D721Med (cell line): ENCODE measurements at regions not wholly inside any gene's neighbourhood (a gene's known extent, or its start where the extent isn't known, plus 50 kb on each side); places are given as distances from the start of the nearest gene placed in this dataset.

Experiments used
- DNase-seq: peaks from one replicate; pipeline ENCODE4 v3.0.0; 2011; ENCODE audit warnings: low spot score; ENCODE audit not compliant: insufficient read length
- FAIRE-seq: peaks from 2 replicates; lab custom pipeline; 2011; peaks lifted over from hg19 to GRCh38; lab: Jason Lieb, UNC
- TF ChIP-seq, protein P1 (sequence below): IDR thresholded peaks from 2 replicates; pipeline ENCODE4 v1.5.1; 2012; ENCODE audit warnings: mild to moderate bottlenecking, control low read depth; ENCODE audit not compliant: insufficient read depth; ENCODE audit errors: missing control alignments

GRCh38 chr4:14769993-14770392, 232.3 kb upstream of the CPEB2 start:
- DNase-seq (no peak), FAIRE-seq (no peak)
- TF ChIP-seq, protein P1, sequence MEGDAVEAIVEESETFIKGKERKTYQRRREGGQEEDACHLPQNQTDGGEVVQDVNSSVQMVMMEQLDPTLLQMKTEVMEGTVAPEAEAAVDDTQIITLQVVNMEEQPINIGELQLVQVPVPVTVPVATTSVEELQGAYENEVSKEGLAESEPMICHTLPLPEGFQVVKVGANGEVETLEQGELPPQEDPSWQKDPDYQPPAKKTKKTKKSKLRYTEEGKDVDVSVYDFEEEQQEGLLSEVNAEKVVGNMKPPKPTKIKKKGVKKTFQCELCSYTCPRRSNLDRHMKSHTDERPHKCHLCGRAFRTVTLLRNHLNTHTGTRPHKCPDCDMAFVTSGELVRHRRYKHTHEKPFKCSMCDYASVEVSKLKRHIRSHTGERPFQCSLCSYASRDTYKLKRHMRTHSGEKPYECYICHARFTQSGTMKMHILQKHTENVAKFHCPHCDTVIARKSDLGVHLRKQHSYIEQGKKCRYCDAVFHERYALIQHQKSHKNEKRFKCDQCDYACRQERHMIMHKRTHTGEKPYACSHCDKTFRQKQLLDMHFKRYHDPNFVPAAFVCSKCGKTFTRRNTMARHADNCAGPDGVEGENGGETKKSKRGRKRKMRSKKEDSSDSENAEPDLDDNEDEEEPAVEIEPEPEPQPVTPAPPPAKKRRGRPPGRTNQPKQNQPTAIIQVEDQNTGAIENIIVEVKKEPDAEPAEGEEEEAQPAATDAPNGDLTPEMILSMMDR, result no peak

DNA sequence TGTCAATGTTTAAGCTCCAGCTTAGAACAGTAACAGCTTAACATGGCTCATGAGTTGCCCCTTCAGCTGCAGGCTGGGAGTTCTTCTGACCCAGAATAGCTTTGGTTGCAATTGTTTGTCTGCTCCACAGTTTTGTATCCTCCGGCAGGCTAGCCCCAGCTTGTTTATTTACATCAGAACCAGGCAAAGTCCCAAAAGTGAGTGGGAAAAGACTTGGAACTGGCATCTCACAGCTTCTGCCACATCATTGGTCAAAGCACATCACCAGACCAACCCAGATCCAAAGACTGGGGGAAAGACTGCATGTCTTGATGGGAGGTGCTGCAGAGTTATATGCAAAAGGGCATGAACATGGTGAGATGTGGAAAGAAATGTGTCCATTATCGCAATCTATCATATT, 231.2 kb upstream of the CPEB2 start:
- FAIRE-seq, result no peak
- no peak for DNase-seq
- TF ChIP-seq, protein P1, result no peak

- TF ChIP-seq, protein P1, result no peak
- FAIRE-seq (no peak), DNase-seq (no peak)
Measured at GRCh38 chr4:14771504-14772175, 230.6 kb upstream of the CPEB2 start.

GRCh38 chr4:14772388-14772787, 229.9 kb upstream of the CPEB2 start:
- TF ChIP-seq, protein P1, result no peak
- FAIRE-seq (no peak), DNase-seq (no peak)

DNA sequence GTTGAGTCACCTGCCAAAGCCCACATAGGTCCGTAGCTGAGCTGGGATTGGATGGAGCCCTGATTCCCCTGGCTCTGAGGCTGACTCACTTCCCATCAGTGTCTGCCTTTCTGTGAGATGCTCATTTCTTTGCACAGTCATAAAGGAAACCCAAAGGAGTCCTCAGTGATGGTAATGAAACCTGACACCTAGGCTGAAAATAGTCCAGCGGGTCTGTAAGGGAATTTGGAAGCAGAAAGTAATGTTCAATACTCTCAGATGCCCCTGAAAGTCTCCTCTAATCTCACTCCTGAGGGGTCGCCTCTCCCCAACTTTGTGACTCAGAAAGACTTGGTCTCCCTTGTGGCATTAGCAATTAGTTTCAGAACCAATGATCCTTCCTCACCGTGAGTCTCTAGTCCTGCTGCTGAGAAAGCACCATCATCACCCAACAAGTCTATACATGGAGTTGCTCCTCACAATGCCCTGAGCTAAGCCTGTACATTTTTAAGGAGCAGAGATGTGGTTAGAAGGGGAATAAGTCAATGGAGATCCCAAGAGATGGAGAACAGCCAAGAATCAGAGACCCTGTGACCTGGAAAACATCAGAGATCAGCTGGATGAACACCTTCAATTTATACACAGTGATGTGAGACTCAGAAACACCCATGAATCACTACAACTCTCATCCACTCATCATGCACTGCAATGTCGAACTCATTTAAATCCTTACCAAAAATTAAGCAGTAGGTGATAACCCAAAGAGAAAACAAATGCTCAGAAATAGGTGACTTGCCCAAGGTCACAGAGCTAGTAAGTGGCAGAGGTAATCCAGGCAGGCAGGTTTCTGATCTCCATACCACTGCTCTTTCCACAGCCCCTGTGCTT, 219.0 kb upstream of the CPEB2 start:
- TF ChIP-seq, protein P1, result no peak
- DNase-seq (no peak), FAIRE-seq (no peak)

GRCh38 chr4:14787221-14787620, 215.1 kb upstream of the CPEB2 start:
- TF ChIP-seq, protein P1, result no peak
- no peak for FAIRE-seq
- no peak for DNase-seq

DNA sequence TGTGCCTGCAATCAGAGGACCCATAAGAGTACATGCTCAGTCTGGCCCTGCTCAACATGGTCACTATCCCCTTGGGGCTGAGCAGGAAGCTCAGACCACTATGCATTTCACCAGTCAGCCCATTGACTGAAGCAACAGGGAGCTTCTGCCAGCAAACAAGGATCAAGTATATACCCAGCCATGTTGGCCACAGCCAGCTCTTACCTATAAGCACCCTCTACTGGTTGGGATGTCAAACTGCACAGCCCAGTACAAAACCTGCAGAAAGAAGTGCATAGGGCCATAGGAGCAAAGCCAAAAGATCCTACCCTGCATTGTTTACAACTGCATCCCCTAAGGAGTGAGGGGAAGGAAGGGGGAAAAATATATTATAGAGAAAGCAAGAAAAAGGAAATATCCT, 214.4 kb upstream of the CPEB2 start:
- TF ChIP-seq, protein P1, result peak; percentile 27
- FAIRE-seq (no peak), DNase-seq (no peak)
